PFSK-1 (cell line): ENCODE measurements at regions not wholly inside any gene's neighbourhood (a gene's known extent, or its start where the extent isn't known, plus 50 kb on each side); places are given as distances from the start of the nearest gene placed in this dataset.

Experiments used
- FOXP2 ChIP-seq: optimal IDR thresholded peaks from 2 replicates; pipeline ENCODE3; 2011; ENCODE audit warnings: borderline replicate concordance, control low read depth, inconsistent platforms; ENCODE audit not compliant: insufficient read depth; ENCODE audit errors: extremely low read length, extremely low read depth
- TAF1 ChIP-seq: IDR thresholded peaks from 2 replicates; pipeline ENCODE4 v1.6.1; 2012; ENCODE audit warnings: low read length, control low read depth, borderline replicate concordance; ENCODE audit not compliant: insufficient read depth
- TF ChIP-seq, protein P1 (sequence below), 2 experiments: IDR thresholded peaks; 2 replicates each; pipeline versions ENCODE4 v1.6.1 to v1.8.0; 2011 to 2012; ENCODE audit warnings: low read depth in 2 of 2, low read length in 2 of 2, control low read depth in 1 of 2, inconsistent platforms in 1 of 2, mild to moderate bottlenecking in 1 of 2, moderate library complexity in 1 of 2; ENCODE audit not compliant: insufficient read depth in 1 of 2

DNA sequence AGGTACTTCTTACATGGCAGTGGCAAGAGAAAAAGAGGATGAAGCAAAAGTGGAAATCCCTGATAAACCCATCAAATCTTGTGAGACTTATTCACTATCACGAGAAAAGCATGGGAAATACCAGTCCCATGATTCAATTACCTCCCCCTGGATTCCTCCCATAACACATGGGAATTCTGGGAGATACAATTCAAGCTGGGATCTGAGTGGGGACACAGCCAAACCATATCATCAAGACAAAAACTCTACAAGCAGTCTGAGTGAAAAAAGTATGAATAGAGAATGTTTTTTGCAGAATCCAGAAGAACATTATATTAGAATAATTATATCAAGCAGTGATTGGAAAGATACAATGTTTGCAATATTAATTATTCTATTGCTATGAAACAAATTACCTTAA lies 893.7 kb downstream of the FAM181B start:
- TF ChIP-seq, protein P1, sequence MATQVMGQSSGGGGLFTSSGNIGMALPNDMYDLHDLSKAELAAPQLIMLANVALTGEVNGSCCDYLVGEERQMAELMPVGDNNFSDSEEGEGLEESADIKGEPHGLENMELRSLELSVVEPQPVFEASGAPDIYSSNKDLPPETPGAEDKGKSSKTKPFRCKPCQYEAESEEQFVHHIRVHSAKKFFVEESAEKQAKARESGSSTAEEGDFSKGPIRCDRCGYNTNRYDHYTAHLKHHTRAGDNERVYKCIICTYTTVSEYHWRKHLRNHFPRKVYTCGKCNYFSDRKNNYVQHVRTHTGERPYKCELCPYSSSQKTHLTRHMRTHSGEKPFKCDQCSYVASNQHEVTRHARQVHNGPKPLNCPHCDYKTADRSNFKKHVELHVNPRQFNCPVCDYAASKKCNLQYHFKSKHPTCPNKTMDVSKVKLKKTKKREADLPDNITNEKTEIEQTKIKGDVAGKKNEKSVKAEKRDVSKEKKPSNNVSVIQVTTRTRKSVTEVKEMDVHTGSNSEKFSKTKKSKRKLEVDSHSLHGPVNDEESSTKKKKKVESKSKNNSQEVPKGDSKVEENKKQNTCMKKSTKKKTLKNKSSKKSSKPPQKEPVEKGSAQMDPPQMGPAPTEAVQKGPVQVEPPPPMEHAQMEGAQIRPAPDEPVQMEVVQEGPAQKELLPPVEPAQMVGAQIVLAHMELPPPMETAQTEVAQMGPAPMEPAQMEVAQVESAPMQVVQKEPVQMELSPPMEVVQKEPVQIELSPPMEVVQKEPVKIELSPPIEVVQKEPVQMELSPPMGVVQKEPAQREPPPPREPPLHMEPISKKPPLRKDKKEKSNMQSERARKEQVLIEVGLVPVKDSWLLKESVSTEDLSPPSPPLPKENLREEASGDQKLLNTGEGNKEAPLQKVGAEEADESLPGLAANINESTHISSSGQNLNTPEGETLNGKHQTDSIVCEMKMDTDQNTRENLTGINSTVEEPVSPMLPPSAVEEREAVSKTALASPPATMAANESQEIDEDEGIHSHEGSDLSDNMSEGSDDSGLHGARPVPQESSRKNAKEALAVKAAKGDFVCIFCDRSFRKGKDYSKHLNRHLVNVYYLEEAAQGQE (IDR thresholded peaks at IDR 0.05; ENCODE audit: insufficient read depth in 1 of 2, low read depth in 2 of 2, low read length in 2 of 2), result no peak
- no peak for TF ChIP-seq FOXP2
- TF ChIP-seq TAF1, result no peak
